NOMO-1 (cell line): ENCODE measurements at regions not wholly inside any gene's neighbourhood (a gene's known extent, or its start where the extent isn't known, plus 50 kb on each side); places are given as distances from the start of the nearest gene placed in this dataset.
A peak's percentile ranks its signal among the peaks of the same experiment; 100 is the strongest.

Experiments
- DNase-seq, 2 experiments: peaks; one replicate each; lab custom pipeline; 2025; ENCODE audit not compliant: unreplicated experiment in 2 of 2; lab: John Stamatoyannopoulos, UW

- DNase-seq, result no peak
Observed at GRCh38 chr16:48850097-48850770, 240.3 kb upstream of the N4BP1 start.

GRCh38 chr16:48846277-48846676 lies 236.3 kb upstream of the N4BP1 start:
- no peak for DNase-seq

GRCh38 chr16:48845261-48845660 lies 235.3 kb upstream of the N4BP1 start:
- no peak for DNase-seq

- no peak for DNase-seq
Observed at GRCh38 chr16:48838349-48838748, 228.4 kb upstream of the N4BP1 start.

GRCh38 chr16:48836636-48837035 lies 226.7 kb upstream of the N4BP1 start:
- no peak for DNase-seq

GRCh38 chr16:48836067-48836466 lies 226.1 kb upstream of the N4BP1 start:
- DNase-seq, result no peak

GRCh38 chr16:48834576-48834975 lies 224.6 kb upstream of the N4BP1 start:
- no peak for DNase-seq

GRCh38 chr16:48833461-48833860 lies 223.5 kb upstream of the N4BP1 start:
- DNase-seq, result no peak

GRCh38 chr16:48831076-48831722 lies 221.2 kb upstream of the N4BP1 start:
- no peak for DNase-seq

GRCh38 chr16:48829336-48830310 lies 219.6 kb upstream of the N4BP1 start:
- DNase-seq, result no peak

GRCh38 chr16:48824271-48824670 lies 214.3 kb upstream of the N4BP1 start:
- DNase-seq, result no peak

- no peak for DNase-seq
Observed at GRCh38 chr16:48822431-48822830, 212.5 kb upstream of the N4BP1 start.

GRCh38 chr16:48820379-48820778 lies 210.4 kb upstream of the N4BP1 start:
- DNase-seq, result peak in 1 of 2 experiments; percentile 24

- DNase-seq, result no peak
Observed at GRCh38 chr16:48818257-48818656, 208.3 kb upstream of the N4BP1 start.

- DNase-seq, result no peak
Observed at GRCh38 chr16:48817032-48817431, 207.1 kb upstream of the N4BP1 start.

- no peak for DNase-seq
Observed at GRCh38 chr16:48816393-48816792, 206.4 kb upstream of the N4BP1 start.

GRCh38 chr16:48814994-48815393 lies 205.0 kb upstream of the N4BP1 start:
- DNase-seq, result no peak

- DNase-seq, result no peak
Observed at GRCh38 chr16:48813485-48813884, 203.5 kb upstream of the N4BP1 start.

- no peak for DNase-seq
Observed at GRCh38 chr16:48812856-48813255, 202.9 kb upstream of the N4BP1 start.

GRCh38 chr16:48811478-48811877 lies 201.5 kb upstream of the N4BP1 start:
- DNase-seq, result no peak

- no peak for DNase-seq
Observed at GRCh38 chr16:48810803-48811453, 200.9 kb upstream of the N4BP1 start.
